RWPE2 (cell line): ENCODE measurements at regions not wholly inside any gene's neighbourhood (a gene's known extent, or its start where the extent isn't known, plus 50 kb on each side); places are given as distances from the start of the nearest gene placed in this dataset.

ENCODE experiments used
- ATAC-seq: fragments of 200-7000 bp; cut with Tn5 transposase; 3 replicates; pipeline ENCODE4 v1.9.1; 2021; ENCODE audit warnings: low read depth
- DNase-seq: peaks from one replicate; pipeline ENCODE4 v3.0.0-alpha.2; 2020; ENCODE audit warnings: low spot score
- H3K27ac ChIP-seq: fragments of 450-650 bp; 2 replicates; pipeline ENCODE4 v1.5.1; 2017; ENCODE audit warnings: mild to moderate bottlenecking; ENCODE audit not compliant: poor library complexity, severe bottlenecking
- H3K27me3 ChIP-seq: fragments of 250-450 bp; sonication (Bioruptor Pico); 2 replicates; pipeline ENCODE4 v1.5.1; 2021; ENCODE audit warnings: mild to moderate bottlenecking, moderate library complexity; ENCODE audit not compliant: insufficient read depth, poor library complexity, severe bottlenecking
- H3K36me3 ChIP-seq: fragments of 250-450 bp; sonication (Bioruptor Pico); 2 replicates; pipeline ENCODE4 v1.5.1; 2020; ENCODE audit warnings: low read depth, mild to moderate bottlenecking, moderate library complexity
- H3K4me1 ChIP-seq: fragments of 250-450 bp; sonication (Bioruptor Pico); 2 replicates; pipeline ENCODE4 v1.5.1; 2021; ENCODE audit warnings: mild to moderate bottlenecking, moderate library complexity; ENCODE audit not compliant: insufficient read depth, poor library complexity, severe bottlenecking
- H3K4me3 ChIP-seq: fragments of 250-450 bp; sonication (Bioruptor Pico); 2 replicates; pipeline ENCODE4 v1.5.1; 2021; ENCODE audit warnings: mild to moderate bottlenecking, moderate library complexity; ENCODE audit not compliant: severe bottlenecking
- H3K9me3 ChIP-seq: fragments of 250-450 bp; sonication (Bioruptor Pico); 2 replicates; pipeline ENCODE4 v1.5.1; 2021; ENCODE audit warnings: mild to moderate bottlenecking, moderate library complexity; ENCODE audit not compliant: severe bottlenecking
- CTCF ChIP-seq: fragments of 450-650 bp; IDR thresholded peaks from one replicate; pipeline ENCODE4 v1.5.1; 2017; ENCODE audit warnings: mild to moderate bottlenecking, moderate library complexity; ENCODE audit not compliant: poor library complexity, severe bottlenecking

GRCh38 chr4:44916411-44916810 lies 190.1 kb upstream of the GNPDA2 start:
- H3K9me3 ChIP-seq = no peaks in the 10 kb centered on the region
- peak overlapping the region; percentile 28 for H3K4me3 ChIP-seq
- no peak overlapping the region for H3K27ac ChIP-seq
- H3K36me3 ChIP-seq = no peaks in the 10 kb centered on the region
- peak; percentile 67 for ATAC-seq
- no peaks in the 10 kb centered on the region for H3K4me1 ChIP-seq
- H3K27me3 ChIP-seq = no peaks in the 10 kb centered on the region
- no peak for TF ChIP-seq CTCF
- DNase-seq = no peak

- H3K36me3 ChIP-seq = no peaks in the 10 kb centered on the region
- H3K9me3 ChIP-seq = no peaks in the 10 kb centered on the region
- no peak overlapping the region for H3K4me3 ChIP-seq
- no peak overlapping the region for H3K27ac ChIP-seq
- H3K27me3 ChIP-seq = no peaks in the 10 kb centered on the region
- TF ChIP-seq CTCF = no peak
- DNase-seq (no peak), ATAC-seq (no peak)
- no peaks in the 10 kb centered on the region for H3K4me1 ChIP-seq
These were observed 188.4 kb upstream of the GNPDA2 start for GRCh38 chr4:44914748-44915147.

GRCh38 chr4:44914223-44914622 lies 187.9 kb upstream of the GNPDA2 start:
- no peak for TF ChIP-seq CTCF
- no peak for ATAC-seq
- Histone ChIP-seq H3K4me3 (no peak overlapping the region), H3K27me3 (no peaks in the 10 kb centered on the region), H3K36me3 (no peaks in the 10 kb centered on the region), H3K9me3 (no peaks in the 10 kb centered on the region), H3K27ac (no peak overlapping the region), H3K4me1 (no peaks in the 10 kb centered on the region)
- no peak for DNase-seq

GRCh38 chr4:44912980-44913379 lies 186.6 kb upstream of the GNPDA2 start:
- no peaks in the 10 kb centered on the region for H3K4me1 ChIP-seq
- H3K27me3 ChIP-seq = no peaks in the 10 kb centered on the region
- no peak for ATAC-seq
- H3K27ac ChIP-seq = no peak overlapping the region
- H3K9me3 ChIP-seq = no peaks in the 10 kb centered on the region
- no peaks in the 10 kb centered on the region for H3K36me3 ChIP-seq
- no peak for TF ChIP-seq CTCF
- H3K4me3 ChIP-seq = no peak overlapping the region
- DNase-seq = no peak

- no peak overlapping the region for H3K27ac ChIP-seq
- TF ChIP-seq CTCF = no peak
These were observed 182.2 kb upstream of the GNPDA2 start for GRCh38 chr4:44908565-44908964.

More at GRCh38 chr4:44908565-44908964, 182.2 kb upstream of the GNPDA2 start:
- Histone ChIP-seq H3K4me1 (no peaks in the 10 kb centered on the region), H3K27me3 (no peaks in the 10 kb centered on the region), H3K36me3 (no peaks in the 10 kb centered on the region), H3K9me3 (no peaks in the 10 kb centered on the region), H3K4me3 (no peak overlapping the region)
- DNase-seq (no peak), ATAC-seq (no peak)
